D341Med (cell line): ENCODE measurements at regions not wholly inside any gene's neighbourhood (a gene's known extent, or its start where the extent isn't known, plus 50 kb on each side); places are given as distances from the start of the nearest gene placed in this dataset.
A peak's percentile ranks its signal among the peaks of the same experiment; 100 is the strongest.

Source experiments
- DNase-seq: peaks from one replicate; pipeline ENCODE4 v3.0.0; 2012; ENCODE audit warnings: low spot score

- DNase-seq: no peak
Measured at GRCh38 chr10:15462253-15462897, 91.3 kb upstream of the FAM171A1 start.

DNA sequence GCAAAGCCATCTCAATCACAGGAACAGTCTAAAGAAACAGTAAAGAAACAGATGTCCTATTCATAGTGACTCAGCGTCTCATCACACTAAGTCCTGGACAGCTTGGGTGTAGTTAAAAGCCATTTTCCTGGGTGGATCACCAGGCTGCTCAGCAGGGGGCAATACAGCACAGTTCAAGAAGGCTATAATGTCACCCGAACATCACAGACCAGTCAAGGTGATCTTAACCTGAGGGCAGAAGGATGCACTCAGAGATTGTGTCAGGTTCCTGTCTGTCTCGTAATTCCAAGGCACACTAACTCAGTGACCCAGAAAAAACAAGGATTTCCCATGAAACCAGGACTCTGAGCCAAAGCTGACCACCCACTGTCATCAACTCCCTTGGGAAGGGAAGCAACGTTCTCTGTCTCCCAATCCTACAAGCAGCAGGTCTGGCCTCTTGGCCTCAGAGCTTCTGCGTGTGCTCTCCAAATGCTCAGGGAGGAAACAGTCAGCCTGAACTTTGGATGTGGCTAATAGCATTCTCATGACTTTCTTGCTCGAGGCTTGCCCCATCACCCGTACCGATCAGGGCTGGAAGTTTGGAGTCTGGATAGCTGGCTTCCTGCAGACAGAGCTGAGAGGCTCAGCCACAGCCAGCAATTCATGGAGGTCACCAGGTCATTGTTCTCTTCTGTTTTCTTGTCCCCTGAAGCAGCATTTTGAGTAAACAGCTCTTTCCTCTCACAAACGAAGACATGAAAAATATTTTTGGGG, 90.4 kb upstream of the FAM171A1 start:
- peak; percentile 36 for DNase-seq

- DNase-seq: no peak
Measured at GRCh38 chr10:15460661-15461060, 89.6 kb upstream of the FAM171A1 start.

GRCh38 chr10:15459218-15459617, 88.1 kb upstream of the FAM171A1 start:
- DNase-seq: no peak

DNA sequence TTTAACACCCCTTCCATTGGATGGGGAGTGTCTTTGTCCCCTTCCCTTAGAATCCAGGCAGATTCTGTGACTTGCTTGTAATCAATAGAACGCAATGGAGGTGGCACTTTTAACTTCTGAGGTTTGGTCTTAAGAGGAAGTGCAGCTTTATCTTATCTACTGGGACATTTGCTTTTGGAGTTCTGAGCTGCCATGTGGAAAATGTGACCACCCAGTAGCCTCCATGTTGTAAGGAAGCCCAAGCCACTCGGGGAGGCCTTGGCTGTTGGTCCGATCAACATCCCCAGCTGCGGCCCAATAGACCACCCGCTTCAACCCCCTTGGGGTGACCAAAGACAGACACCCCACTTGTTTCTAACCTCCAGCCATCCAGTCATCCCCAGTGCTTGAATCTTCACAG, 86.3 kb upstream of the FAM171A1 start:
- DNase-seq: no peak

- DNase-seq: no peak
Measured at GRCh38 chr10:15455456-15455855, 84.4 kb upstream of the FAM171A1 start.

- no peak for DNase-seq
Measured at GRCh38 chr10:15453926-15454325, 82.8 kb upstream of the FAM171A1 start.

DNA sequence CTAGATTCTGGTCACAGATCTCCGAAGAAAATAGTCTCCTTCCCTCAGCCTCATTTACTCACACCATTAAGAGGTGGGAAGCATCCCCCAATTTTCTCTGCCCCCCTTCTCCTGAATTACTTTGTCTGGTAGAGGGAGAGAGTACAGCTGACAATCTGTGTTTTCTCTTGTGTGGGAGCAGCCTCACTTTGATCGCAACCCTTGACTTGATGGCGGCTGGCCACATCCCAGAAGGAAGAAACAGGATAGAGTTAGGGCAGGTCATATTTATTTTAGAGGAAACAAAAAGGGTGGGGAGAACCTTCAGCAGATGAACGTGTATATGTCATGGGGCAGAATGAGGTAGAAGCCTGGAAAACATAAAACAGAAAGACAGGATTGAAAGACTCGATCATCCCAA, 82.4 kb upstream of the FAM171A1 start:
- DNase-seq: no peak

GRCh38 chr10:15452545-15452944, 81.5 kb upstream of the FAM171A1 start:
- no peak for DNase-seq

GRCh38 chr10:15451137-15452094, 80.3 kb upstream of the FAM171A1 start:
- DNase-seq: no peak

GRCh38 chr10:15448598-15448997, 77.5 kb upstream of the FAM171A1 start:
- DNase-seq: no peak

- DNase-seq: no peak
Measured at GRCh38 chr10:15445006-15445390, 73.9 kb upstream of the FAM171A1 start.

- no peak for DNase-seq
Measured at GRCh38 chr10:15444105-15445005, 73.3 kb upstream of the FAM171A1 start.

DNA sequence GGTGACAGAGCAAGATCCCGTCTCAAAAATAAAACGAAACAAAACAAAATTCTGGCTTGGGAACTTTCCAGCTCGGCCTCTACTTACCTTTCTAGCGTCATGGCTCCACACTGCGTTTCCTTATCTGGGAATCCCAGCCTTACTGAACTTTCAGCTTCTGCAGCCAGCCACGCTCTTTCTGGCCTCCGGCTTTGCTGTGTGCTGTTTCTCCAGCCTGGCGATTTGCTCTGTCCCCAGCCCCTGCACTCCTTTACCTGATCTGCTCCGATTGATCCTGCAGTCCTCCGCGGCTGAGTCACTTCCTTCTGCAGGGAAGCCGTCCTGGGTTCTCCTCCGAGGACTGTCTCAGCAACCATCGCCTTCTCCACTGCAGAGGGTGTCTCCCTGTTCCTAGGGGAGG, 71.0 kb upstream of the FAM171A1 start:
- DNase-seq: no peak

GRCh38 chr10:15440204-15440711, 69.2 kb upstream of the FAM171A1 start:
- DNase-seq: peak; percentile 24

DNA sequence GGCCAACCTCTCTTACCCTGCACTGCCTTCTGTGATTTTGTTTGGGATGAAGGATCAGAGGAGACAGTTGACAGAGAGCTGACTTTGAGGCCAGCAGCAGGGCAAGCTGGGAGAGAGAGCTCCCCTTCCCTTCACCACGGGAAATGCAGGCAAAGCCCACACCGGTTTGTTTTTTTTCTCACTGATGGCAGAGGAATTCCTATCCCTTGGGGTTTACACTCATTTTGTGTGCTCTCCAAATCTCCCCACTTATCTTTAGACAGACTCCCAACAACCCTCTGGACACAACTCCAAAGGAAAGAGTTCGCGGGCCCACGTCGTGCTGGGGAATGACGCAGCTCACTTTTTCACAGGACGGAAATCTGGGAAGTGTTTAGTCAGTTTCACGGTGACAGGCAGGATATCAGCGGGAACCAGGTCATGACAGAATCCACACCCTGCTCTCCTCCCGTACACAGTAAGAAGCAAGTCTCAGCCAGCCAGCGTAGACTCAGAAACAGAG, 68.3 kb upstream of the FAM171A1 start:
- DNase-seq: peak; percentile 53

DNA sequence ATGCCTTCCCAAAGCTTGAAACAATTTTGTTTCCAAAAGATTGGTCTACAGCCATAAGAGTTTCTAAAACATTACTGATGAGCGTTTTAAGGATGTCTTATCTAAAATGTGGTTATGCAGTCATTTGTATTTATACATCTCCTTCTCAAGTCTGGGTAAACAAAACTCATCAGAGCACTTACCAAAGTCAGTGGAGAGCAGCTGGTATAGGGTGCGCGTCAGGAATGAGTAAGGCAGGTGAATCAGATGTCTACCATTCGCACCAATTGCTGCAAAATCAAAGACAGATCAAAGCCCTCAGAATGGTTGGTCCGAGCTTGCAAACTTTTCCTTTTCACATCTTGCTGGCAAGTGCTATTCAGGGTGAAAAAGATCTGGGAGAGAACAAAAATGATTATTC, 65.6 kb upstream of the FAM171A1 start:
- DNase-seq: no peak

GRCh38 chr10:15433850-15434537, 62.9 kb upstream of the FAM171A1 start:
- DNase-seq: peak; percentile 59

DNA sequence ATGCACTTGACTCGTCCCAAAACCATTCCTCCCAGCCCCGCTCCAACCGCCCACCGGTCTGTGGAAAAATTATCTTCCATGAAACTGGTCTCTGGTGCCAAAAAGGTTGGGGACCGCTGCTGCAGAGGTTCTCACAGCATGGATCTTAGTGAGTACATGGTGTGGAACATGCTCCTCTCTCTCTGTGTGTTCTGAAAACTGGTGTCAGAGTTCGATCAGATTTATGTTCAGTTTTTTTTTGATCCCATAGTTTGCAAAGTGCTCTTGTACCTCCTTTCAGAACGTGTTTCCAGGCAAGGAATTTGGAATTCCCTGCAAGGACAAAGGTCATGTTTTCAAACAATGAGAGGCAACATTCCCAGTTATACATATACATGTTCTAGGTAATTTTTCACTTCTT, 61.2 kb upstream of the FAM171A1 start:
- no peak for DNase-seq

- no peak for DNase-seq
Measured at GRCh38 chr10:15430969-15431771, 60.1 kb upstream of the FAM171A1 start.
